IMR-90 (cell line): ENCODE measurements at regions not wholly inside any gene's neighbourhood (a gene's known extent, or its start where the extent isn't known, plus 50 kb on each side); places are given as distances from the start of the nearest gene placed in this dataset.

ENCODE experiments used
- MXI1 ChIP-seq: IDR thresholded peaks from 2 replicates; pipeline ENCODE4 v1.6.1; 2012; ENCODE audit warnings: low read depth, mild to moderate bottlenecking, low read length, moderate library complexity, borderline replicate concordance
- TF ChIP-seq, protein P1 (sequence below): conservative IDR thresholded peaks from 2 replicates; pipeline ENCODE4 v1.5.1; 2012; ENCODE audit warnings: mild to moderate bottlenecking, low read depth, low read length, improper control_type of control experiment

DNA sequence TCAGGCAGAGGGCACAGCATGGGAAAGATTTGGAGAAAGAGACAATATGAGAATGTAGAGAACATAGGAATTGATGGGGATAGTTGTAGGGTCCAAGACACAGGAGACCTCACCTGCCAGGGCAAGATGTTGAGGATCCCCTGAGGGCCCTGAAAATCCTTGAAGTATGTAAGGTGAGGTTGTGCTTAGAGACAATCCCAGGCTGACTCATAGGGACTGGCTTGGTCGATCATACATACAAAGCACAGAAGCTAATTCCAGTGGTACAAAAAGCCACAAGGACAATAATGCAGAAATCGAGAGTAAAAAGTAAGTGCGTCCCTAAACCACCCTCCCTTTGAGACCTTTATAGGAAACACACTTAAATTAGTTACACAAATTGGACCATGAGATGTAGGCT lies 468.2 kb downstream of the MIAT start:
- TF ChIP-seq, protein P1, sequence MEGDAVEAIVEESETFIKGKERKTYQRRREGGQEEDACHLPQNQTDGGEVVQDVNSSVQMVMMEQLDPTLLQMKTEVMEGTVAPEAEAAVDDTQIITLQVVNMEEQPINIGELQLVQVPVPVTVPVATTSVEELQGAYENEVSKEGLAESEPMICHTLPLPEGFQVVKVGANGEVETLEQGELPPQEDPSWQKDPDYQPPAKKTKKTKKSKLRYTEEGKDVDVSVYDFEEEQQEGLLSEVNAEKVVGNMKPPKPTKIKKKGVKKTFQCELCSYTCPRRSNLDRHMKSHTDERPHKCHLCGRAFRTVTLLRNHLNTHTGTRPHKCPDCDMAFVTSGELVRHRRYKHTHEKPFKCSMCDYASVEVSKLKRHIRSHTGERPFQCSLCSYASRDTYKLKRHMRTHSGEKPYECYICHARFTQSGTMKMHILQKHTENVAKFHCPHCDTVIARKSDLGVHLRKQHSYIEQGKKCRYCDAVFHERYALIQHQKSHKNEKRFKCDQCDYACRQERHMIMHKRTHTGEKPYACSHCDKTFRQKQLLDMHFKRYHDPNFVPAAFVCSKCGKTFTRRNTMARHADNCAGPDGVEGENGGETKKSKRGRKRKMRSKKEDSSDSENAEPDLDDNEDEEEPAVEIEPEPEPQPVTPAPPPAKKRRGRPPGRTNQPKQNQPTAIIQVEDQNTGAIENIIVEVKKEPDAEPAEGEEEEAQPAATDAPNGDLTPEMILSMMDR = no peak
- no peak for TF ChIP-seq MXI1
